ENCODE measurements at regions not wholly inside any gene's neighbourhood (a gene's known extent, or its start where the extent isn't known, plus 50 kb on each side); places are given as distances from the start of the nearest gene placed in this dataset.

GRCh38 chr10:8420182-8420581 is 365.7 kb downstream of the GATA3 start:
- no peak for DNase-seq (ENCODE audit: low read depth)

- peak; percentile 9 for DNase-seq (ENCODE audit: low read depth)
Measured at GRCh38 chr10:8424555-8425211, 370.2 kb downstream of the GATA3 start.

- no peak for DNase-seq (ENCODE audit: low read depth)
Measured at GRCh38 chr10:8428654-8429053, 374.2 kb downstream of the GATA3 start.

GRCh38 chr10:8430321-8430720 is 375.8 kb downstream of the GATA3 start:
- no peak for DNase-seq (ENCODE audit: low read depth)

GRCh38 chr10:8431511-8431910 is 377.0 kb downstream of the GATA3 start:
- no peak for DNase-seq (ENCODE audit: low read depth)

- DNase-seq (ENCODE audit: low read depth), result no peak
Measured at GRCh38 chr10:8435186-8436055, 380.9 kb downstream of the GATA3 start.

GRCh38 chr10:8437896-8438295 is 383.4 kb downstream of the GATA3 start:
- no peak for DNase-seq (ENCODE audit: low read depth)

- peak; percentile 11 for DNase-seq (ENCODE audit: low read depth)
Measured at GRCh38 chr10:8438603-8439002, 384.1 kb downstream of the GATA3 start.

GRCh38 chr10:8439040-8439439 is 384.6 kb downstream of the GATA3 start:
- no peak for DNase-seq (ENCODE audit: low read depth)

- DNase-seq (ENCODE audit: low read depth), result no peak
Measured at GRCh38 chr10:8444630-8445029, 390.1 kb downstream of the GATA3 start.

GRCh38 chr10:8445353-8445752 is 390.9 kb downstream of the GATA3 start:
- no peak for DNase-seq (ENCODE audit: low read depth)

GRCh38 chr10:8449909-8450308 is 395.4 kb downstream of the GATA3 start:
- no peak for DNase-seq (ENCODE audit: low read depth)

GRCh38 chr10:8453587-8453986 is 399.1 kb downstream of the GATA3 start:
- DNase-seq (ENCODE audit: low read depth), result no peak

- no peak for DNase-seq (ENCODE audit: low read depth)
Measured at GRCh38 chr10:8454357-8454756, 399.9 kb downstream of the GATA3 start.

GRCh38 chr10:8455181-8455580 is 400.7 kb downstream of the GATA3 start:
- no peak for DNase-seq (ENCODE audit: low read depth)

GRCh38 chr10:8456386-8456785 is 401.9 kb downstream of the GATA3 start:
- no peak for DNase-seq (ENCODE audit: low read depth)

- DNase-seq (ENCODE audit: low read depth), result no peak
Measured at GRCh38 chr10:8460626-8461025, 406.1 kb downstream of the GATA3 start.

- no peak for DNase-seq (ENCODE audit: low read depth)
Measured at GRCh38 chr10:8462565-8462964, 408.1 kb downstream of the GATA3 start.

- DNase-seq (ENCODE audit: low read depth), result no peak
Measured at GRCh38 chr10:8463853-8464252, 409.4 kb downstream of the GATA3 start.

- no peak for DNase-seq (ENCODE audit: low read depth)
Measured at GRCh38 chr10:8468477-8468876, 414.0 kb downstream of the GATA3 start.

- DNase-seq (ENCODE audit: low read depth), result no peak
Measured at GRCh38 chr10:8473205-8473604, 418.7 kb downstream of the GATA3 start.

- DNase-seq (ENCODE audit: low read depth), result no peak
Measured at GRCh38 chr10:8477300-8477699, 422.8 kb downstream of the GATA3 start.

- DNase-seq (ENCODE audit: low read depth), result no peak
Measured at GRCh38 chr10:8481718-8482504, 427.4 kb downstream of the GATA3 start.
